Panc1 (cell line): ENCODE measurements at regions not wholly inside any gene's neighbourhood (a gene's known extent, or its start where the extent isn't known, plus 50 kb on each side); places are given as distances from the start of the nearest gene placed in this dataset.

Source experiments
- ATAC-seq: fragments of 200-7000 bp; cut with Tn5 transposase; 2 replicates; pipeline ENCODE4 v1.9.1; 2020; ENCODE audit warnings: mild to moderate bottlenecking, moderate library complexity
- BruUV-seq: library from RNA; stranded (reverse); fragments of 400-500 nt; replicated peaks from 2 replicates; lab custom pipeline; 2021; lab: Mats Ljungman, UMichigan
- CTCF ChIA-PET: fragments of 300-600 bp; sonication (Branson Sonifier 250); formaldehyde crosslinking; loops from one replicate; lab custom pipeline; 2022; ENCODE audit warnings: antibody characterized with exemption; lab: Charles Lee
- POLR2A ChIA-PET: fragments of 300-600 bp; sonication (Branson Sonifier 250); formaldehyde crosslinking; loops from one replicate; lab custom pipeline; 2022; ENCODE audit warnings: antibody characterized with exemption; lab: Charles Lee
- DNase-seq: peaks from one replicate; pipeline ENCODE4 v3.0.0-alpha.2; 2010; ENCODE audit warnings: low read depth, low spot score
- H3K27ac ChIP-seq: 2 replicates; pipeline ENCODE4 v1.5.1; 2011; ENCODE audit warnings: mild to moderate bottlenecking, low read length, inconsistent platforms
- H3K27me3 ChIP-seq: fragments of 200-500 bp; sonication (Bioruptor generic); 2 replicates; pipeline ENCODE4 v1.6.0; 2014; ENCODE audit warnings: low read length, inconsistent platforms; ENCODE audit not compliant: control insufficient read depth, insufficient read depth
- H3K36me3 ChIP-seq: fragments of 200-500 bp; sonication (Bioruptor generic); 2 replicates; pipeline ENCODE4 v1.5.1; 2014; ENCODE audit warnings: inconsistent platforms, mild to moderate bottlenecking, low read length, moderate library complexity; ENCODE audit not compliant: control insufficient read depth, insufficient read depth
- H3K4me1 ChIP-seq: 2 replicates; pipeline ENCODE4 v1.5.1; 2011; ENCODE audit warnings: inconsistent platforms, mild to moderate bottlenecking, low read length, moderate library complexity; ENCODE audit not compliant: control insufficient read depth, insufficient read depth
- H3K4me3 ChIP-seq, 2 experiments: 2 replicates each; pipeline ENCODE4 v1.5.1; 2011 to 2012; ENCODE audit warnings: low read depth in 2 of 2, low read length in 2 of 2, mild to moderate bottlenecking in 2 of 2, inconsistent platforms in 1 of 2, moderate library complexity in 1 of 2
- H3K9me3 ChIP-seq: fragments of 200-500 bp; sonication (Bioruptor generic); 2 replicates; pipeline ENCODE4 v1.5.1; 2014; ENCODE audit warnings: low read depth, mild to moderate bottlenecking, inconsistent platforms, low read length, moderate library complexity; ENCODE audit not compliant: control insufficient read depth, insufficient read depth
- POLR2AphosphoS5 ChIP-seq: IDR thresholded peaks from 2 replicates; pipeline ENCODE4 v1.6.1; 2012; ENCODE audit warnings: mild to moderate bottlenecking, low read depth, low read length, moderate library complexity
- SIN3A ChIP-seq: IDR thresholded peaks from 2 replicates; pipeline ENCODE4 v1.6.1; 2012; ENCODE audit warnings: low read depth, mild to moderate bottlenecking, low read length, moderate library complexity, borderline replicate concordance; ENCODE audit not compliant: insufficient read depth
- TCF7L2 ChIP-seq: IDR thresholded peaks from 2 replicates; pipeline ENCODE4 v1.6.1; 2011; ENCODE audit warnings: mild to moderate bottlenecking, low read depth, low read length, inconsistent platforms
- in situ Hi-C: cut with HindIII; loops from 2 replicates; pipeline ENCODE4 v1.10.0; 2016; ENCODE audit warnings: low sequenced_read_pairs, low pct_unique_long_range_greater_than_20kb
- intact Hi-C: fragments of 100-400 bp; cut with micrococcal nuclease; formaldehyde crosslinking; loops from one replicate; pipeline ENCODE4 v1.10.0; 2022; ENCODE audit not compliant: unreplicated experiment
- TF ChIP-seq, protein P1 (sequence below): fragments of 450-650 bp; IDR thresholded peaks from 2 replicates; pipeline ENCODE4 v1.5.1; 2017; ENCODE audit warnings: mild to moderate bottlenecking
- TF ChIP-seq, protein P2 (sequence below), 2 experiments: IDR thresholded peaks; 2 replicates each; pipeline ENCODE4 v1.6.1; 2011 to 2012; ENCODE audit warnings: low read depth in 2 of 2, control low read depth in 1 of 2, low read length in 1 of 2, mild to moderate bottlenecking in 1 of 2, moderate library complexity in 1 of 2; ENCODE audit not compliant: insufficient read depth in 1 of 2

DNA sequence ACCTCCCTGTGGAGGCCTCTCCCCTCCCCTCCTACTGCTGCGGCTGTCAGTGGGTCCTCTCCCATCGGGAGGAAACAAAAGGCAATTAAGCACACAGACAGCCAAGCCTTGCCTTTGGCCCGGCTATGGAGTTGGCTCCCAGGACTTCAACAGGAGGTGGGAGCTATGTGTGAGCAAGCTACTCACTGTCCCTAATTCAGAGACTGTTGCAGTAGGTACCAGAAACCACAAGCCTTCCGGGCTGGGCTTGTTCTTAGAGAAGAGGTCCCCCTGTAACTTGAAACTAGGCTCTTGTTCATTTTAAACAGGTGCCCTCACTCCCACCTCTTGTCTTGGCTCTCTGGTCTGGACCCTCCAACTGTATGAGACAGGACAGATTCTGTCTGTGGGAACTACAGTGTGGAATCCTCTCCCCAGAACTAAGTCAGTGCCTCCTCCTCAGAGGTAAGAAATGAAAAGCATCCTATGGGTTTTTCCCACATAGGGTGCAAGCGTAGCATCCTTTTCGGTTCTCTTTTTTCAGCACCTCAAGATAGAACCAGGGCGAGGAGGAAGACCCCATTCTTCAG, 561.1 kb downstream of the EBF1 start:
- Histone ChIP-seq H3K36me3 (no peaks in the 10 kb centered on the region), H3K9me3 (no peaks in the 10 kb centered on the region), H3K27ac (no peak overlapping the region), H3K4me1 (no peaks in the 10 kb centered on the region), H3K4me3 (no peak overlapping the region), H3K27me3 (no peaks in the 10 kb centered on the region)
- CTCF ChIA-PET: no interaction called here
- DNase-seq: no peak
- POLR2A ChIA-PET: no interaction called here
- in situ Hi-C loops (no loop called here), intact Hi-C loops (no loop called here)
- BruUV-seq: no TSS peak
- TF ChIP-seq TCF7L2 (no peak), POLR2AphosphoS5 (no peak), SIN3A (no peak)
- TF ChIP-seq, protein P1, sequence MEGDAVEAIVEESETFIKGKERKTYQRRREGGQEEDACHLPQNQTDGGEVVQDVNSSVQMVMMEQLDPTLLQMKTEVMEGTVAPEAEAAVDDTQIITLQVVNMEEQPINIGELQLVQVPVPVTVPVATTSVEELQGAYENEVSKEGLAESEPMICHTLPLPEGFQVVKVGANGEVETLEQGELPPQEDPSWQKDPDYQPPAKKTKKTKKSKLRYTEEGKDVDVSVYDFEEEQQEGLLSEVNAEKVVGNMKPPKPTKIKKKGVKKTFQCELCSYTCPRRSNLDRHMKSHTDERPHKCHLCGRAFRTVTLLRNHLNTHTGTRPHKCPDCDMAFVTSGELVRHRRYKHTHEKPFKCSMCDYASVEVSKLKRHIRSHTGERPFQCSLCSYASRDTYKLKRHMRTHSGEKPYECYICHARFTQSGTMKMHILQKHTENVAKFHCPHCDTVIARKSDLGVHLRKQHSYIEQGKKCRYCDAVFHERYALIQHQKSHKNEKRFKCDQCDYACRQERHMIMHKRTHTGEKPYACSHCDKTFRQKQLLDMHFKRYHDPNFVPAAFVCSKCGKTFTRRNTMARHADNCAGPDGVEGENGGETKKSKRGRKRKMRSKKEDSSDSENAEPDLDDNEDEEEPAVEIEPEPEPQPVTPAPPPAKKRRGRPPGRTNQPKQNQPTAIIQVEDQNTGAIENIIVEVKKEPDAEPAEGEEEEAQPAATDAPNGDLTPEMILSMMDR: no peak
- TF ChIP-seq, protein P2, sequence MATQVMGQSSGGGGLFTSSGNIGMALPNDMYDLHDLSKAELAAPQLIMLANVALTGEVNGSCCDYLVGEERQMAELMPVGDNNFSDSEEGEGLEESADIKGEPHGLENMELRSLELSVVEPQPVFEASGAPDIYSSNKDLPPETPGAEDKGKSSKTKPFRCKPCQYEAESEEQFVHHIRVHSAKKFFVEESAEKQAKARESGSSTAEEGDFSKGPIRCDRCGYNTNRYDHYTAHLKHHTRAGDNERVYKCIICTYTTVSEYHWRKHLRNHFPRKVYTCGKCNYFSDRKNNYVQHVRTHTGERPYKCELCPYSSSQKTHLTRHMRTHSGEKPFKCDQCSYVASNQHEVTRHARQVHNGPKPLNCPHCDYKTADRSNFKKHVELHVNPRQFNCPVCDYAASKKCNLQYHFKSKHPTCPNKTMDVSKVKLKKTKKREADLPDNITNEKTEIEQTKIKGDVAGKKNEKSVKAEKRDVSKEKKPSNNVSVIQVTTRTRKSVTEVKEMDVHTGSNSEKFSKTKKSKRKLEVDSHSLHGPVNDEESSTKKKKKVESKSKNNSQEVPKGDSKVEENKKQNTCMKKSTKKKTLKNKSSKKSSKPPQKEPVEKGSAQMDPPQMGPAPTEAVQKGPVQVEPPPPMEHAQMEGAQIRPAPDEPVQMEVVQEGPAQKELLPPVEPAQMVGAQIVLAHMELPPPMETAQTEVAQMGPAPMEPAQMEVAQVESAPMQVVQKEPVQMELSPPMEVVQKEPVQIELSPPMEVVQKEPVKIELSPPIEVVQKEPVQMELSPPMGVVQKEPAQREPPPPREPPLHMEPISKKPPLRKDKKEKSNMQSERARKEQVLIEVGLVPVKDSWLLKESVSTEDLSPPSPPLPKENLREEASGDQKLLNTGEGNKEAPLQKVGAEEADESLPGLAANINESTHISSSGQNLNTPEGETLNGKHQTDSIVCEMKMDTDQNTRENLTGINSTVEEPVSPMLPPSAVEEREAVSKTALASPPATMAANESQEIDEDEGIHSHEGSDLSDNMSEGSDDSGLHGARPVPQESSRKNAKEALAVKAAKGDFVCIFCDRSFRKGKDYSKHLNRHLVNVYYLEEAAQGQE (IDR thresholded peaks at IDR 0.05; ENCODE audit: insufficient read depth in 1 of 2, low read depth in 2 of 2, low read length in 1 of 2): no peak
- ATAC-seq: no peak

DNA sequence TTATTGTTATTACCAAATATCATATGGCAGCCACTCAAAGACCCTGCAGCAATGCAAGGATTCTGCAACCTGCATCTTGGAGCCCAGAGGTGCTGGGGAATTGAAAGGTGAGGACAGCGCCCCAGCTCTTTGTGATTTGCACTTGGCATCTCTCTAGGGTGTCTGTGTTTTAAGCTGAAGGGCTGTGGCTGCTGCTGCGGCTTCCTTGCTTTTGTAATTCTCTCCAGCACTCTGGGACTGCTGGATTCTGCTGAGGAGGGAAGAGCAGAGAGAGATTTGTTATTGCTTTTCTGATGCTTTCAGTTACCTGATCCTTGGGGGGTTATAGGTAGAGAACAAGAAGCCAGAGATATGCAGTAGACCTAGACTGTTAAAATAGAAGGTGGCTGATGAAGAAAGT, 562.4 kb downstream of the EBF1 start:
- POLR2A ChIA-PET: no interaction called here
- in situ Hi-C loops: no loop called here
- Histone ChIP-seq H3K36me3 (no peaks in the 10 kb centered on the region), H3K9me3 (no peaks in the 10 kb centered on the region), H3K4me3 (no peak overlapping the region), H3K4me1 (no peaks in the 10 kb centered on the region), H3K27ac (no peak overlapping the region), H3K27me3 (no peaks in the 10 kb centered on the region)
- CTCF ChIA-PET: no interaction called here
- intact Hi-C loops: no loop called here
- no TSS peak for BruUV-seq
- ATAC-seq: no peak
- no peak for TF ChIP-seq TCF7L2
- no peak for TF ChIP-seq POLR2AphosphoS5
- TF ChIP-seq, protein P2 (IDR thresholded peaks at IDR 0.05; ENCODE audit: insufficient read depth in 1 of 2, low read depth in 2 of 2, low read length in 1 of 2): no peak
- TF ChIP-seq, protein P1: no peak
- no peak for TF ChIP-seq SIN3A
- no peak for DNase-seq
